RCC 7860 (cell line): ENCODE measurements at regions not wholly inside any gene's neighbourhood (a gene's known extent, or its start where the extent isn't known, plus 50 kb on each side); places are given as distances from the start of the nearest gene placed in this dataset.
A peak's percentile ranks its signal among the peaks of the same experiment; 100 is the strongest.
"Not testable (repeated sequence)": the region's sequence is repeated elsewhere in the genome, so short reads cannot be mapped to it uniquely, and the experiment has no call there.

Experiments
- DNase-seq: peaks from one replicate; pipeline ENCODE4 v3.0.0-alpha.2; 2015; ENCODE audit warnings: low spot score
- FAIRE-seq: peaks from 2 replicates; lab custom pipeline; 2012; peaks lifted over from hg19 to GRCh38; lab: Jason Lieb, UNC

GRCh38 chr21:5101749-5102148 is 5419.6 kb upstream of the TPTE start:
- FAIRE-seq, DNase-seq: not testable (repeated sequence)

GRCh38 chr21:5103880-5104561 is 5417.4 kb upstream of the TPTE start:
- not testable (repeated sequence) for DNase-seq, FAIRE-seq

- not testable (repeated sequence) for FAIRE-seq, DNase-seq
Observed at GRCh38 chr21:5104562-5104928, 5416.8 kb upstream of the TPTE start.

- not testable (repeated sequence) for FAIRE-seq
Observed at GRCh38 chr21:5105939-5106708, 5415.3 kb upstream of the TPTE start.

GRCh38 chr21:5106767-5107464 is 5414.5 kb upstream of the TPTE start:
- FAIRE-seq, DNase-seq: not testable (repeated sequence)

More at GRCh38 chr21:5105939-5106708, 5415.3 kb upstream of the TPTE start:
- not testable (repeated sequence) for DNase-seq

GRCh38 chr21:5107637-5108036 is 5413.7 kb upstream of the TPTE start:
- DNase-seq, FAIRE-seq: not testable (repeated sequence)

- FAIRE-seq, DNase-seq: not testable (repeated sequence)
Observed at GRCh38 chr21:5108048-5108775, 5413.2 kb upstream of the TPTE start.

GRCh38 chr21:5111197-5111596 is 5410.2 kb upstream of the TPTE start:
- not testable (repeated sequence) for DNase-seq, FAIRE-seq

- not testable (repeated sequence) for DNase-seq, FAIRE-seq
Observed at GRCh38 chr21:5113092-5113491, 5408.3 kb upstream of the TPTE start.

GRCh38 chr21:5114468-5114867 is 5406.9 kb upstream of the TPTE start:
- not testable (repeated sequence) for FAIRE-seq

GRCh38 chr21:5114893-5115645 is 5406.3 kb upstream of the TPTE start:
- peak; percentile 0 for DNase-seq
- not testable (repeated sequence) for FAIRE-seq

More at GRCh38 chr21:5114468-5114867, 5406.9 kb upstream of the TPTE start:
- not testable (repeated sequence) for DNase-seq

GRCh38 chr21:5115646-5116343 is 5405.6 kb upstream of the TPTE start:
- not testable (repeated sequence) for DNase-seq, FAIRE-seq

- FAIRE-seq, DNase-seq: not testable (repeated sequence)
Observed at GRCh38 chr21:5116344-5117123, 5404.8 kb upstream of the TPTE start.

- FAIRE-seq, DNase-seq: not testable (repeated sequence)
Observed at GRCh38 chr21:5117135-5117534, 5404.2 kb upstream of the TPTE start.

GRCh38 chr21:5117666-5118295 is 5403.6 kb upstream of the TPTE start:
- DNase-seq, FAIRE-seq: not testable (repeated sequence)

- not testable (repeated sequence) for DNase-seq, FAIRE-seq
Observed at GRCh38 chr21:5118296-5118679, 5403.1 kb upstream of the TPTE start.

GRCh38 chr21:5119179-5119578 is 5402.2 kb upstream of the TPTE start:
- FAIRE-seq, DNase-seq: not testable (repeated sequence)

GRCh38 chr21:5121399-5121798 is 5400.0 kb upstream of the TPTE start:
- not testable (repeated sequence) for FAIRE-seq
- peak; percentile 3 for DNase-seq
